DOHH2 (cell line): ENCODE measurements at regions not wholly inside any gene's neighbourhood (a gene's known extent, or its start where the extent isn't known, plus 50 kb on each side); places are given as distances from the start of the nearest gene placed in this dataset.

Experiments used
- CTCF ChIP-seq: fragments of 200-600 bp; sonication (generic); IDR thresholded peaks from one replicate; pipeline ENCODE4 v1.5.1; 2014; ENCODE audit warnings: antibody characterized with exemption, mild to moderate bottlenecking, low read depth, low read length; ENCODE audit not compliant: poor library complexity, severe bottlenecking
- EZH2phosphoT487 ChIP-seq: fragments of 200-600 bp; sonication (generic); IDR thresholded peaks from 2 replicates; pipeline ENCODE4 v1.6.1; 2017; ENCODE audit warnings: borderline replicate concordance, mild to moderate bottlenecking, antibody characterized with exemption, low read length, moderate library complexity, mixed read lengths

DNA sequence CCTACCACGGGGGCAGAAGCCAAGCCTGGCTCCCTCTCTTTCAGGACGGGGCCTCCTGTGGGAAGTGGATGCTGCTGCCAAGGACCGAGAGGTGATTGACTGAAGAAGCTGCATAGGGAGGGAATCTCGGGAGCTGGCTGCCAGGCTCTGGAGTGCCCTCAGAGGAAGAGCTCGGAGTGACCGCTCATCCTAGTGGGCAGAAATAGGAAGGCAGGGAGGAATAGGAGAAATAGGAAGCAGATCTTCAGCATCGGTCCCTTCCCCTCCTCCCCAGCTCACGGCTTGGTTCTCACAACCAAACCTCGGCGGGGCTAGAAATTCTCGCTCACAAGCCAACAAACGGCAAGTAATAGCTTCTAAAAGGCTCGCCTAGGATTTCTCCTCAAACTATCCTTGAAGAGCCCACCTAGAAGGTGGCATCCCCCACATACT, 159.9 kb upstream of the RAI14 start:
- TF ChIP-seq CTCF (no peak), EZH2phosphoT487 (no peak)
